ENCODE measurements at regions not wholly inside any gene's neighbourhood (a gene's known extent, or its start where the extent isn't known, plus 50 kb on each side); places are given as distances from the start of the nearest gene placed in this dataset.
"Not testable (repeated sequence)": the region's sequence is repeated elsewhere in the genome, so short reads cannot be mapped to it uniquely, and the experiment has no call there.

DNA sequence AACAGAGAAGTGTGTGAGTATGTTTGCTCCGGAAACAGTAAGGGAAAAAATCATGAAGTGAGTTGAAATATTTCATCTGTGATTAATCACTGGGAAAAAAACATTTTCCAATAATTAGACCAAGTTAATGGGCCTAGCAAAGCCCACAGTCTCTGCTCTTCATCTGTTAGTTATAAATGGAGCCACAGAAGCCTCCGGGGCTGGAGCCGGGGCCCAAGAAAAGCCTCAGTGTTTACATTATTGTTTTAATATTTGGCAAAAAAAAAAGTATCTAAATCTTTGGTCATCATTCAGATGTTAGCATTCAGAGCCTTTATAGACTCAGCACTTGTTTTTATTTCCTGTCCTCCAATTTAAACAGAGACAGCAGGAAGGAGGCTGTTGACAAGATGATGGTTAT lies 115.0 kb downstream of the UBE2U start:
- in situ Hi-C loops (cut with HindIII; ENCODE audit: low pct_unique_long_range_greater_than_20kb, low sequenced_read_pairs): no loop called here
- DNase-seq (ENCODE audit: low read depth): no peak

- DNase-seq (ENCODE audit: low read depth): no peak
- in situ Hi-C loops (cut with HindIII; ENCODE audit: low pct_unique_long_range_greater_than_20kb, low sequenced_read_pairs): no loop called here
Measured at GRCh38 chr1:64320007-64320406, 116.6 kb downstream of the UBE2U start.

GRCh38 chr1:64320470-64320869 lies 117.0 kb downstream of the UBE2U start:
- in situ Hi-C loops (cut with HindIII; ENCODE audit: low pct_unique_long_range_greater_than_20kb, low sequenced_read_pairs): no loop called here
- no peak for DNase-seq (ENCODE audit: low read depth)

DNA sequence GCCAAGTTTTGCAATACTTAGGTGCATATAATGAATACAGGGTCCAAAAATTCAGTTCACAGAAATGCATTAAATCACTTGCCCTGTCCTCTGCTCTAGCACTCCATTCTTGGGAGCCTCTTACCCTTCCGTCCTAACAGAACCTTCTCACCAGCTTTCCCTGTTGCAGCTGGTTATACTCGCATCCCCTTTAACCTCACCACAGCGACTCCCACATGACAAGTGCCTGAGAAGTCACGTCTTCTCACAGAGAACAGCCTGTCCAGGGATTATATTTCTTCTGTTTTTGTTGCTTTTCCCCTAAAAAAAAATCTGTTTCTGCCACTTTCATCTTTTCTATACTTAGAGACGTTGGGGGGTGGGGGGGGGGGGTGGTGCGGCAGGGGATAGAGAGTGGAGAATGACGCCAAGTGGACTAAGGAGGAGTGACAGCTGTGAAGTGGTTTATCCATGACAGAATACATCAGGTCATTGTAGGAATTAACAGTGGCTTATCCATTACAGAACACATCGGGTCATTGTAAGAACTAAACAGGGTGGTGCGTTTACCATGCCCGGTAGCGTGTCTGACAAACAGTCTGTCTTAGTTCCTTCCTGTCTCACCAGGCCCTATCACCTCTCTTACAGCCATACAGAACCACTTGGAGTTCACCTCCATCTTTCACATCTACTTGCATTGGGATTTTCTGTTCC lies 117.6 kb downstream of the UBE2U start:
- in situ Hi-C loops (cut with HindIII; ENCODE audit: low pct_unique_long_range_greater_than_20kb, low sequenced_read_pairs): no loop called here

DNA sequence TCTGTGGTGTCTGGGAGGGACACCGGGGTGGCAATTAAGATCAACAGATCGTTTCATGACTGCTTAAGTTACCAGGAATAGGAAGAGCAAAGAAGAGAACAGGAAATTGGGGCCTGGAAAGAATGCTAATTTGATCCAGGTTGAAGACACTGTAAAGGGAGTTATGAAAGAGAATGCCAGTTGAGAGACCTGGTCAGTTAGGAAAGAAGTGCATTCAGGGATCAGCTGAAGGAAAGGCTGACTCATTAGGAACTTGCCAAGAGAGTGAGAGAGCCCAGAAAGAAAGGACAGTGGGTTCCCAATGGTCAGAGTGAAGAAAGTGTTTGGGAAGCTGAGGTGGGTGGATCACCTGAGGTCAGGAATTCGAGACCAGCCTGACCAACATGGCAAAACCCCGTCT lies 119.6 kb downstream of the UBE2U start:
- in situ Hi-C loops (cut with HindIII; ENCODE audit: low pct_unique_long_range_greater_than_20kb, low sequenced_read_pairs): no loop called here
- no peak for DNase-seq (ENCODE audit: low read depth)

More for the DNA sequence above, 117.6 kb downstream of the UBE2U start:
- no peak for DNase-seq (ENCODE audit: low read depth)

DNA sequence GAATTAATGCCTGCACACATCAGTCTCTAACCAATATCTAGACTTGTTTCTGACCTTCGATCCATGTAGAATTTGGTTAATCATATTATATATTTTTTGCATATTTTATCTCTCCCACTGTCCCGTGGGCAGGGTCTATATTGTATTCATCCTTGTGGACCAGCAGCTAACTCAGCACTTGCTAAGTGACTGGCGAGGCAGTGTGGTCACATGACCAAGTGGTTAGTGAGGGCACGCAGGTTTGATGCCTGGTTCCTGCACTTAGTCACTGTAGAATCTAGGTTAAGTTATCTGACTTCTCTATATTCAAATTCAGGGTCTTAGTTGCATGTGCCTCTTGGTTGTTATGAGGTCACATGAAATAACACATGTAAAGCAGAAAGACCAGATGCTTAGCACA lies 120.5 kb downstream of the UBE2U start:
- in situ Hi-C loops (cut with HindIII; ENCODE audit: low pct_unique_long_range_greater_than_20kb, low sequenced_read_pairs): no loop called here
- DNase-seq (ENCODE audit: low read depth): no peak

- DNase-seq (ENCODE audit: low read depth): no peak
- in situ Hi-C loops (cut with HindIII; ENCODE audit: low pct_unique_long_range_greater_than_20kb, low sequenced_read_pairs): no loop called here
Measured at GRCh38 chr1:64325856-64326255, 122.4 kb downstream of the UBE2U start.

DNA sequence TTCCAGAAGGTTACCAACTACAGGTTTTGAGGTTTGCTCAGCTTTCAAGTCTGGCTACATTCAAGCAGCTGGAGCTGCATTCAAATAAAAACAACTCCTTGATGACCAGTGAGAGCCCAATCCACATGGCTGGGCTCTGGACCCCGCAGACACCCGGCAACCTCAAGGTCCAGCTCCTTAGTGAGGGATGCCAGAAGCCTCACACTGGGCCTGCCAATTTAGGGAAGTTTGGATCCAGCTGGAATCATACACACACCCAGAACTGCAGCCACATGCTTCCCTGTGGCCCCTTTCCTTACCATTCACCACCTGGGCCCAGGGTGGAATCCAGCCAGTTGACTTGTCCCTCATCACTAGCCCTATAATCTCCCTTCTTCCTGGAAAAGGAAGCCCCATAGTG lies 123.7 kb downstream of the UBE2U start:
- DNase-seq (ENCODE audit: low read depth): no peak
- in situ Hi-C loops (cut with HindIII; ENCODE audit: low pct_unique_long_range_greater_than_20kb, low sequenced_read_pairs): no loop called here

- in situ Hi-C loops (cut with HindIII; ENCODE audit: low pct_unique_long_range_greater_than_20kb, low sequenced_read_pairs): no loop called here
- DNase-seq (ENCODE audit: low read depth): no peak
Measured at GRCh38 chr1:64328193-64328592, 124.8 kb downstream of the UBE2U start.

DNA sequence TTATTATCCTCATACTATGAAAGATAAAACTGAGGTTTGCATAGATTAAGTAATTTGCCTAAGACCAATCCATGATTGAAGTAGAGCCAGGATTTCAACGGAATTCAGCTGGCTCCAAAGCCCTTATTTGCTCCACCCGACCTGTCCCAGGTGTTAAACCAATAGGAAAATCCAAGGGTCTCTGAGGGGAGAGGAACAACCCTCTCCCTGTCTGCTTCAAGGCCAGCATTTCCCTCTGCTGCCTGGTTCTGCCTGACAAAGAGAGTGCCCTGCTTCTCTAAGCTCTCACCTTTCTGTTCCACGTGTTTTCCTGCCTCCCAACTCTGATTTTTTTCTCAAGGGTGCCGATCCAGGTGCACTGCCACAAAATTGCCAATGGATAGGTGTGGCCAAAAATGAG lies 127.4 kb downstream of the UBE2U start:
- DNase-seq (ENCODE audit: low read depth): no peak
- in situ Hi-C loops (cut with HindIII; ENCODE audit: low pct_unique_long_range_greater_than_20kb, low sequenced_read_pairs): no loop called here

- in situ Hi-C loops (cut with HindIII; ENCODE audit: low pct_unique_long_range_greater_than_20kb, low sequenced_read_pairs): no loop called here
Measured at GRCh38 chr1:64335636-64336035, 132.2 kb downstream of the UBE2U start.

DNA sequence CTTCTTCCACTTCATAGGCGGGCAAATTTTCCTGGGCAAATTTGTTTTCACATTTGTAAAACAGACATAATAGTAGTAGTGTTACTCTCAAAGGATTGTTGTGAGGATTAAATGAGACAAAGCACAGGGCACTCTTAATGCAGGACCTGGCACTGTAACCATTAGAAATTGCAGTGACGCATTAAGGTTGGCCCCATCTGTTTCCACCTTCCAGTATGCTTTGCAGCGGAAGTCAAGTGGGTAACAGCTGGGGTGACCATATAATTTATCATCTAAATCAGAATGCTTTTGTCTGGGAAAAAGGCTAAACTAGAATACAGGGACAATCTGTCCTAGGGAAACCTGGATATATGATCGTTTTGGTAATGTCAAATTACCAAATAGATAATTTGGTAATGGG lies 132.5 kb upstream of the CACHD1 start:
- DNase-seq (ENCODE audit: low read depth): no peak
- in situ Hi-C loops (cut with HindIII; ENCODE audit: low pct_unique_long_range_greater_than_20kb, low sequenced_read_pairs): no loop called here

More at GRCh38 chr1:64335636-64336035, 132.2 kb downstream of the UBE2U start:
- DNase-seq (ENCODE audit: low read depth): no peak

DNA sequence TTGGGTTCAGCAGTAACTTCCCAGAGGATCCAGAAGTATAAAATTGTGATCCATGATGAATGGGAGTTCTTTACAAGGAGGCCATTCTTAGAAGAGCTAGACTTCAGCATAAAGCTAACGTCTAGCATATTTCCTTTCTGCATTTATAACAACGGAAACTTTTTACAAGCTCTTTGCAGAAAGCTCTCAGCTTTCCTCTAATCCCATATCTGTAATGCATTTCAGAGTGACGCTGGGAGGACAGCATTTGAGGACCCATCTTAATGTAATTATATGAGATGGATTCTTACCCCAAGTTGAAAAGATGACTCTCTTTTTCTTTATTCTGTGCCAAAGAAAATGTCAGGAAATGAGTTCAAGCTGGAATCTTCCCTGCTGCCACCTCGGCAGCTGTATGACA lies 132.0 kb upstream of the CACHD1 start:
- no peak for DNase-seq (ENCODE audit: low read depth)
- in situ Hi-C loops (cut with HindIII; ENCODE audit: low pct_unique_long_range_greater_than_20kb, low sequenced_read_pairs): no loop called here

GRCh38 chr1:64340361-64340760 lies 129.6 kb upstream of the CACHD1 start:
- DNase-seq (ENCODE audit: low read depth): no peak
- in situ Hi-C loops (cut with HindIII; ENCODE audit: low pct_unique_long_range_greater_than_20kb, low sequenced_read_pairs): no loop called here

GRCh38 chr1:64343105-64343822 lies 126.7 kb upstream of the CACHD1 start:
- peak; percentile 78 for DNase-seq (ENCODE audit: low read depth)
- in situ Hi-C loops (cut with HindIII; ENCODE audit: low pct_unique_long_range_greater_than_20kb, low sequenced_read_pairs): no loop called here

DNA sequence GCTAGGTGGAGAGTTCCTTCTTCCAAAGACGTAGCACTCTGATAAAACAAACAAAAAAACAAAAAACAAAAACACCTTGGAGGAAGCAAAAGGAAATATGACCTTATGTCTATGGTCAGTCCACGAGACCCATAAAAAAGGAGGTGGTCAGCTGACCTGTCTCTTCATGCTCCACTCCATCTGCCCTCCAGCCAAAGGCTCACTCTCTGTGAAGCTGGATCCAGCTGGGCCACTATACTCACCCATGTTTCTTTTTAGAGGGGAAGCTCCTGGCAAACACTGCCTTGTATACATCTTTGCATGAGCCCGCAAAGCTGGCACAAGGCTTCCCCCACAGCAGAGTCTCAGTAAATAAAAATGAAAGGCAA lies 126.1 kb upstream of the CACHD1 start:
- in situ Hi-C loops (cut with HindIII; ENCODE audit: low pct_unique_long_range_greater_than_20kb, low sequenced_read_pairs): no loop called here
- no peak for DNase-seq (ENCODE audit: low read depth)

GRCh38 chr1:64348270-64348960 lies 121.5 kb upstream of the CACHD1 start:
- in situ Hi-C loops (cut with HindIII; ENCODE audit: low pct_unique_long_range_greater_than_20kb, low sequenced_read_pairs): no loop called here
- DNase-seq (ENCODE audit: low read depth): no peak

DNA sequence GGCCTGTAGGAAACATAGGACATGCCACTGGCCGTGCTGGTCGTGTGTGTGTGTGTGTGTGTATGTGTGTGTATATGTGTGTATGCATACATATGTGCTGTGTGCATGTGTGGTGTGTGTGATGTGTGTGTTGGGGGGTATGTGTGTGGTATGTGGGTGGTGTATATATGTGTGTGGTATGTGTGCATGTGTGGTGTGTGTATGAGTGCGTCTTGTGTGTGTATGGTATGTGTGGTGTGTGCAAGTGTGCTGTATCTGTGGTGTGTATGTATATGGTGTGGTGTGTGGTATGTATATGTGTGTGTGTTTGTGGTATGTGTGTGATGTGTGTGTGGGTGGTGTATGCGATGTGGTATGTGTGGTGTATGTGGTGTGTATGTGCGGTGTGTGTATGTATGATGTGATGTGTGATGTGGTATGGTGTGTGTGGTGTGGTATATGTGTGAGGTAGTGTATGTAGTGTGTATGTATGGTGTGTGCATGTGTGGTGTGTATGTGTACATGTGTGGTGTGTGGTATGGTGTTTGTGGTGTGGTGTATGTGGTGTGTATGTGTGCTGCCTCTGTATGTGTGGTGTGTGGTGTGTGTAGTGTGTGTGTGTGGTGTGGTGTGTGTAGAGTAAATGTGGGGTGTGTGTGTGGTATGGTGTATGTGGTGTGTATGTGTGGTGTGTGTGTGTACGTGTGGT lies 120.8 kb upstream of the CACHD1 start:
- in situ Hi-C loops (cut with HindIII; ENCODE audit: low pct_unique_long_range_greater_than_20kb, low sequenced_read_pairs): no loop called here
- no peak for DNase-seq (ENCODE audit: low read depth)

DNA sequence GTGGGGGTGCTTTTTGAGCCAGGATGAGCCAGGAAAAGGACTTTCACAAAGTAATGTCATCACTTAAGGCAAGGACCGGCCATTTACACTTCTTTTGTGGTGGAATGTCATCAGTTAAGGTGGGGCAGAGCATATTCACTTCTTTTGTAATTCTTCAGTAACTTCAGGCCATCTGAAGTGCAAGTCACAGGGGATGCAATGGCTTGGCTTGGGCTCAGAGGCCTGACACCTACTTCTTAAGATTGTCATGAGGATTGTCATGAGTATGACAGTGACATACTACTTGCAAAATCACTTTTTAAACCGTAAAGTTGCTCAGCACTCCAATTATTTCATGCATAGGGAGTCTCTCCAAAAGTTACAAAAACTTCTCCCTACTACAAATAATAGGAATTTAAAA lies 114.4 kb upstream of the CACHD1 start:
- in situ Hi-C loops (cut with HindIII; ENCODE audit: low pct_unique_long_range_greater_than_20kb, low sequenced_read_pairs); DNase-seq (ENCODE audit: low read depth): not testable (repeated sequence)

Data from Caki2 (cell line).